Keratinocyte (primary cell): ENCODE measurements at regions not wholly inside any gene's neighbourhood (a gene's known extent, or its start where the extent isn't known, plus 50 kb on each side); places are given as distances from the start of the nearest gene placed in this dataset.

Experiments
- DNase-seq: peaks from one replicate; pipeline ENCODE4 v3.0.0-alpha.2; 2011; ENCODE audit warnings: low read depth, missing footprints, low spot score
- FAIRE-seq: peaks from 2 replicates; lab custom pipeline; 2011; peaks lifted over from hg19 to GRCh38; lab: Jason Lieb, UNC
- H2AFZ ChIP-seq: 2 replicates; pipeline ENCODE4 v1.6.0; 2012; ENCODE audit warnings: low read length, control low read depth, inconsistent platforms; ENCODE audit not compliant: control insufficient read depth
- H3K27ac ChIP-seq: 2 replicates; pipeline ENCODE4 v1.5.1; 2011; ENCODE audit warnings: low read length; ENCODE audit not compliant: control insufficient read depth, insufficient read depth
- H3K27me3 ChIP-seq: 3 replicates; pipeline ENCODE4 v1.6.0; 2011; ENCODE audit warnings: low read length; ENCODE audit not compliant: control insufficient read depth, insufficient read depth; ENCODE audit errors: extremely low read depth
- H3K36me3 ChIP-seq, 2 experiments: 2 replicates in 1 of 2; 3 replicates in 1 of 2; pipeline ENCODE4 v1.5.1; 2011; ENCODE audit warnings: low read length in 2 of 2, mild to moderate bottlenecking in 1 of 2; ENCODE audit not compliant: control insufficient read depth in 2 of 2, insufficient read depth in 2 of 2; ENCODE audit errors: extremely low read depth in 1 of 2
- H3K4me1 ChIP-seq: 3 replicates; pipeline ENCODE4 v1.5.1; 2011; ENCODE audit warnings: low read length; ENCODE audit not compliant: control insufficient read depth, insufficient read depth; ENCODE audit errors: extremely low read depth
- H3K4me2 ChIP-seq: 3 replicates; pipeline ENCODE4 v1.6.0; 2011; ENCODE audit warnings: low read depth, low read length; ENCODE audit not compliant: control insufficient read depth, insufficient read depth; ENCODE audit errors: extremely low read depth
- H3K4me3 ChIP-seq, 3 experiments: fragments of 200-600 bp in 1 of 3; sonication (generic) in 1 of 3; 2 replicates in 2 of 3; 3 replicates in 1 of 3; pipeline ENCODE4 v1.5.1; 2011 to 2016; ENCODE audit warnings: low read length in 3 of 3, mild to moderate bottlenecking in 3 of 3, control low read depth in 2 of 3, inconsistent platforms in 1 of 3, low read depth in 1 of 3, mixed read lengths in 1 of 3, mixed run types in 1 of 3, moderate library complexity in 1 of 3; ENCODE audit not compliant: control insufficient read depth in 2 of 3, insufficient read depth in 2 of 3; ENCODE audit errors: extremely low read depth in 1 of 3
- H3K79me2 ChIP-seq: 2 replicates; pipeline ENCODE4 v1.6.0; 2012; ENCODE audit warnings: low read length; ENCODE audit not compliant: control insufficient read depth, insufficient read depth
- H3K9ac ChIP-seq: 3 replicates; pipeline ENCODE4 v1.6.0; 2011; ENCODE audit warnings: low read length; ENCODE audit not compliant: control insufficient read depth, insufficient read depth; ENCODE audit errors: extremely low read depth
- H3K9me1 ChIP-seq: 3 replicates; pipeline ENCODE4 v1.6.0; 2011; ENCODE audit warnings: low read length; ENCODE audit not compliant: control insufficient read depth, insufficient read depth; ENCODE audit errors: extremely low read depth
- H3K9me3 ChIP-seq: 2 replicates; pipeline ENCODE4 v1.5.1; 2012; ENCODE audit warnings: low read depth, low read length; ENCODE audit not compliant: control insufficient read depth
- H4K20me1 ChIP-seq: 3 replicates; pipeline ENCODE4 v1.6.0; 2011; ENCODE audit warnings: low read length; ENCODE audit not compliant: control insufficient read depth, insufficient read depth; ENCODE audit errors: extremely low read depth
- EZH2 ChIP-seq: IDR thresholded peaks from one replicate; pipeline ENCODE4 v1.6.1; 2012; ENCODE audit warnings: inconsistent platforms, mild to moderate bottlenecking, low read length, moderate library complexity
- dilution Hi-C: fragments of 300-500 bp; cut with MboI; formaldehyde crosslinking; loops from one replicate; pipeline ENCODE4 v1.7.0; 2020; ENCODE audit warnings: low sequenced_read_pairs; ENCODE audit not compliant: extremely low pct_ligation_motif_present
- TF ChIP-seq, protein P1 (sequence below), 3 experiments: IDR thresholded peaks in 1 of 3; conservative IDR thresholded peaks in 1 of 3; optimal IDR thresholded peaks in 1 of 3; 2 replicates in 2 of 3; 3 replicates in 1 of 3; pipeline versions ENCODE3 to v1.5.1; 2011; ENCODE audit warnings: low read length in 3 of 3, mild to moderate bottlenecking in 3 of 3, moderate library complexity in 2 of 3, control low read depth in 1 of 3, inconsistent platforms in 1 of 3; ENCODE audit not compliant: insufficient read depth in 2 of 3; ENCODE audit errors: extremely low read depth in 1 of 3

GRCh38 chr3:178964551-178964950 is 107.1 kb downstream of the ZMAT3 start:
- FAIRE-seq: no peak
- H3K4me1 ChIP-seq: no peaks in the 10 kb centered on the region
- H3K27me3 ChIP-seq: no peaks in the 10 kb centered on the region
- no peak overlapping the region for H3K4me2 ChIP-seq
- H3K9me3 ChIP-seq: no peaks in the 10 kb centered on the region
- no peak overlapping the region for H2AFZ ChIP-seq
- H3K27ac ChIP-seq: no peak overlapping the region
- no peak overlapping the region for H3K9ac ChIP-seq
- no peaks in the 10 kb centered on the region for H3K9me1 ChIP-seq
- no peaks in the 10 kb centered on the region for H4K20me1 ChIP-seq
- H3K4me3 ChIP-seq: no peak overlapping the region
- H3K36me3 ChIP-seq: no peaks in the 10 kb centered on the region
- no peak for DNase-seq
- dilution Hi-C loops: loop anchor here (25.0 kb wide), 1 partner anchor 527 kb away; no protein-coding TSS in a partner anchor
- H3K79me2 ChIP-seq: no peaks in the 10 kb centered on the region
- no peak for TF ChIP-seq EZH2
- TF ChIP-seq, protein P1, sequence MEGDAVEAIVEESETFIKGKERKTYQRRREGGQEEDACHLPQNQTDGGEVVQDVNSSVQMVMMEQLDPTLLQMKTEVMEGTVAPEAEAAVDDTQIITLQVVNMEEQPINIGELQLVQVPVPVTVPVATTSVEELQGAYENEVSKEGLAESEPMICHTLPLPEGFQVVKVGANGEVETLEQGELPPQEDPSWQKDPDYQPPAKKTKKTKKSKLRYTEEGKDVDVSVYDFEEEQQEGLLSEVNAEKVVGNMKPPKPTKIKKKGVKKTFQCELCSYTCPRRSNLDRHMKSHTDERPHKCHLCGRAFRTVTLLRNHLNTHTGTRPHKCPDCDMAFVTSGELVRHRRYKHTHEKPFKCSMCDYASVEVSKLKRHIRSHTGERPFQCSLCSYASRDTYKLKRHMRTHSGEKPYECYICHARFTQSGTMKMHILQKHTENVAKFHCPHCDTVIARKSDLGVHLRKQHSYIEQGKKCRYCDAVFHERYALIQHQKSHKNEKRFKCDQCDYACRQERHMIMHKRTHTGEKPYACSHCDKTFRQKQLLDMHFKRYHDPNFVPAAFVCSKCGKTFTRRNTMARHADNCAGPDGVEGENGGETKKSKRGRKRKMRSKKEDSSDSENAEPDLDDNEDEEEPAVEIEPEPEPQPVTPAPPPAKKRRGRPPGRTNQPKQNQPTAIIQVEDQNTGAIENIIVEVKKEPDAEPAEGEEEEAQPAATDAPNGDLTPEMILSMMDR (optimal IDR thresholded peaks at IDR 0.05 in 1 of 3, IDR thresholded peaks at IDR 0.05 in 1 of 3, conservative IDR thresholded peaks at IDR 0.05 in 1 of 3; ENCODE audit: extremely low read depth in 1 of 3, insufficient read depth in 2 of 3, low read length in 3 of 3): no peak

DNA sequence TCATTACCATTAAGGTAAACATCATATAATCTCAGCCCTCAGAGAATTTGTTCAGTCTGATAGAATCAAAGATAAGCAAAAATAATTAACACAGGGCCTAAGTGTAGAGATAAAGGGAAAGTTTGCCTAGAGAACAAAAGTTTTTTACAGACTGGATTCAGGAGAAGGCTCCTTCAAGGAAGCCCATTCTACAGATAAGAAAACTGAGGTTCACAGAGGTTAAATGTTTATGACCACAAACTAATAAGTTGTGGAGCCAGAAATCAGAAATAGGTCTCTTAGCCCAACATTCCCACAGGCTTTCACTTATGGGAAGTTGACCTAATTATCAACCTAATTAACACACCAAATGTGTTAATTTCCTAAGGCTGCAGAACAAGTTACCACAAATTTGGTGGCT is 110.7 kb downstream of the ZMAT3 start:
- Histone ChIP-seq H3K9ac (no peak overlapping the region), H2AFZ (no peak overlapping the region), H3K4me2 (no peak overlapping the region), H3K27me3 (no peaks in the 10 kb centered on the region), H3K27ac (no peak overlapping the region), H3K36me3 (no peaks in the 10 kb centered on the region), H3K9me3 (no peaks in the 10 kb centered on the region), H3K79me2 (no peaks in the 10 kb centered on the region), H3K4me1 (no peaks in the 10 kb centered on the region), H3K9me1 (no peaks in the 10 kb centered on the region), H3K4me3 (no peak overlapping the region), H4K20me1 (no peaks in the 10 kb centered on the region)
- DNase-seq (no peak), FAIRE-seq (no peak)
- TF ChIP-seq, protein P1 (optimal IDR thresholded peaks at IDR 0.05 in 1 of 3, IDR thresholded peaks at IDR 0.05 in 1 of 3, conservative IDR thresholded peaks at IDR 0.05 in 1 of 3; ENCODE audit: extremely low read depth in 1 of 3, insufficient read depth in 2 of 3, low read length in 3 of 3): no peak
- no peak for TF ChIP-seq EZH2
- dilution Hi-C loops: loop anchor here (25.0 kb wide), 1 partner anchor 524 kb away; no protein-coding TSS in a partner anchor
